HUES6 (cell line): ENCODE measurements at regions not wholly inside any gene's neighbourhood (a gene's known extent, or its start where the extent isn't known, plus 50 kb on each side); places are given as distances from the start of the nearest gene placed in this dataset.
"Not testable (repeated sequence)": the region's sequence is repeated elsewhere in the genome, so short reads cannot be mapped to it uniquely, and the experiment has no call there.

Experiments
- H3K27ac ChIP-seq: 2 replicates; pipeline ENCODE4 v1.7.0; 2013; ENCODE audit warnings: low read depth, mild to moderate bottlenecking, low read length, inconsistent platforms
- H3K27me3 ChIP-seq: 2 replicates; pipeline ENCODE4 v1.6.1; 2013; ENCODE audit warnings: low read length; ENCODE audit not compliant: control insufficient read depth, insufficient read depth
- H3K36me3 ChIP-seq: 2 replicates; pipeline ENCODE4 v1.6.1; 2013; ENCODE audit warnings: low read length; ENCODE audit not compliant: control insufficient read depth, insufficient read depth
- H3K4me1 ChIP-seq: 2 replicates; pipeline ENCODE4 v1.6.1; 2013; ENCODE audit warnings: low read length; ENCODE audit not compliant: control insufficient read depth, insufficient read depth
- H3K4me3 ChIP-seq: 2 replicates; pipeline ENCODE4 v1.5.1; 2013; ENCODE audit warnings: low read depth, low read length
- H3K9ac ChIP-seq: one replicate; pipeline ENCODE4 v1.6.1; 2013; ENCODE audit warnings: mild to moderate bottlenecking, low read length
- H3K9me3 ChIP-seq: 2 replicates; pipeline ENCODE4 v1.6.1; 2013; ENCODE audit warnings: low read depth, low read length; ENCODE audit not compliant: control insufficient read depth, insufficient read depth

DNA sequence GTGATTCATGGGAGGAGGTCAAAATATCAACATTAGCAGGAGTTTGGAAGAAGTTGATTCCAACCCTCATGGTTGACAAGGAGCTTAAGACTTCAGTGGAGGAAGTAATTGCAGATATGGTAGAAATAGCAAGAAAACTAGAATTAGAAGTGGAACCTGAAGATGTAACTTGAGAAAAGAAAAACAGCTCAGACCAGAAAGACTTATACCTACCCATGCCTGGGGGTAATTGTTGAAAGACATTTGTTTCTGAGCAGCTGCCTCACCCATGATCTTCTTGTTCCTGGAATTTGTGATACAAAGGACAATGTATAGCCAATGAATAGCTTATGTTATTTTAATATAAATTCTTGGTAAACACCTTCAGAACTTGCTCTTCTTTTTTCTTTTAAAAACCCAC is 128.6 kb downstream of the LRIG2 start:
- H3K36me3 ChIP-seq = no peaks in the 10 kb centered on the region
- no peak overlapping the region for H3K27ac ChIP-seq
- no peak overlapping the region for H3K4me3 ChIP-seq
- H3K9me3 ChIP-seq = no peaks in the 10 kb centered on the region; the same call in 1 of the 2 replicates
- no peak overlapping the region for H3K9ac ChIP-seq
- no peaks in the 10 kb centered on the region for H3K27me3 ChIP-seq
- peaks cover 33% of the 10 kb centered on the region for H3K4me1 ChIP-seq

DNA sequence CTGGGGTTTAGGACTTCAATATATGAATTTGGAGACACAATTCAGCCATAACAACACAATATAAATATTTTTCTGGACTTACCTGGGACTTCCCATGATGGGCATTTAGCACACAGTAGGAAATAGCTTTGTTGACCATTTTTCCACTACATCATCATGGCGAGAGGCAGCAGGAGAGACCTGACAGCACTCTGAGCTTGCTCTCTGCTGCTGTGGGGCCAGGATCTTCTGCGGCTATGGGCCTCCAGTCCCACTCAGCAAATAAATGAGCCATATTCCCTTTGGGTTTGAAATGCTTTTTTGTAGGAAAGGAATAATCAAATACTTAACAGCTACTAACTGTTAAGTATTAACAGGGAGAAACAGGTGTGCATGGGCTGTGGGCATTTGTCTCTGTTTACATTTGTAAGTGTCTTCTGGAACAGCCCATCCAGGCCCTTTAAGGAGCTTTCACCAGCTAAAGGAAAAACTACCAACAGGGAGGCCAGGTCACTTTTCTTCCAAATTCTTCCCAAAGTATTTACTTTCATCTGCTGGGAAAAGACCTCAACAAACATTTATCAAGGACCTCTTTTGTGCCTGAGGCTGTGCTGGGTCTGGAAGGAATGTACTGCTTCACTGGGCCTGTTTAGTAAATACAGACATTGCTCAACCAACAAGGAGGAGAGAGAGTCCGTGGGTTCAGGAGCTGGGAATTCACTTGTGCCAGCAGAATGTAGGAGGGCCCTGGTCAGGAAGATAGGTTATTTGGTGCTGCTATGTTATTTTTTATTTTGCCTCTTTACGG is 133.2 kb downstream of the LRIG2 start:
- no peaks in the 10 kb centered on the region; the same call in 1 of the 2 replicates for H3K9me3 ChIP-seq
- H3K27me3 ChIP-seq = no peaks in the 10 kb centered on the region
- H3K36me3 ChIP-seq = no peaks in the 10 kb centered on the region
- H3K4me3 ChIP-seq = no peak overlapping the region
- peaks cover 9% of the 10 kb centered on the region for H3K4me1 ChIP-seq
- no peak overlapping the region for H3K9ac ChIP-seq
- H3K27ac ChIP-seq = no peak overlapping the region

DNA sequence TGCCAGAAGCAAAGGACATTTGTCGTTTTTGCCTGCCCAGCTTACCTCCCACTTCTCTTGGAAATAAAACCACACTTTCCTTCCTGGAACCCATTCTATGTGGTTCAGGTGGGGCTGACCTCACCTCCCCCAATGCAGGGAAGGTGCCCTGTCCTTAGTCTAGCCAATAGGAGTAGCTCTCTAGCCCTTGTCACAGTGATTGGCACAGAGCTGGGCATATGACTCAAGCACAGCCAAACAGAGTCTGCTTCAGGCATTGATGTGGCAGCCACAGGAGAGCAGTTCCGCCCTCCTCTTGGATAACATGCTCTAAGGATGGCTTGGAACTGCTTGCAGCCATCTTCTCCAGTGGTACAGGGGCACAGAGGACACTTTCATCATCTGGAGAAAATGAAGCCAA is 134.0 kb downstream of the LRIG2 start:
- Histone ChIP-seq H3K27ac (no peak overlapping the region), H3K27me3 (no peaks in the 10 kb centered on the region), H3K4me3 (no peak overlapping the region), H3K9me3 (no peaks in the 10 kb centered on the region; the same call in 1 of the 2 replicates), H3K36me3 (no peaks in the 10 kb centered on the region), H3K9ac (no peak overlapping the region), H3K4me1 (peaks cover 15% of the 10 kb centered on the region)

DNA sequence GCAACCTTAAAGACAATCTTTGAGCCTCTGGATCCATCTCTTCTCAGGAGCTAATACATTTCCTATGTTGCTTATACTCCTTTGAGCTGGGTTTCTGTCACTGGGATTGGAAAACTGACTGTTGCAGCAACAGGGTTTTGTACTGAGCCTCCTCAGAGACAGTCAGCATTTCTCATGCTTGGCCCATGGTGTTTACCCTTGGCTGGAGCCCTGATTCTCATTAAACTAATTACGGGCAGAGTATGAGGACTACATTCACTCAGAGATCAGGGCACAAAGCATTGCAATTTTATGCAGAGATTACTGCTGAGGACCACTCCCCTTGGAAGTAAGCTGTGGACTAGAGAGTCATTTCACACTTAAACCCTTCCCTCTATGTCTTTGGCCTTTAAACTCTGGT is 134.5 kb downstream of the LRIG2 start:
- Histone ChIP-seq H3K4me1 (peaks cover 13% of the 10 kb centered on the region), H3K4me3 (no peak overlapping the region), H3K9ac (no peak overlapping the region), H3K27ac (no peak overlapping the region), H3K9me3 (no peaks in the 10 kb centered on the region; the same call in 1 of the 2 replicates), H3K27me3 (no peaks in the 10 kb centered on the region), H3K36me3 (no peaks in the 10 kb centered on the region)

DNA sequence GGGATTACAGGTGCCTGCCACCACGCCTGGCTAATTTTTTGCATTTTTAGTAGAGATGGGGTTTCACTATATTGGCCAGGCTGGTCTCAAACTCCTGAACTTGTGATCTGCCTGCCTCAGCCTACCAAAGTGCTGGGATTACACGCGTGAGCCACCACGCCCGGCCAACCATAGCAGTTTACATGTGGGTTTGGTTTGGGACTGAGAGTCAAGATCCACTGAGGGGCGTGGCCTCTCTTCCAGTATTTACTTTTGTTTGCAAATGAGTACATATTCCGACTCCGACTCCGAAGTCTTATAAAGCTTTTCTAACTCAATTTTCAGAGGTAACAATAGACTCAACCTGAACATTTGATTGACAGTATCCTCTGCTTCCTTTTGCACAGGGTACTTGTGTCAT is 135.4 kb downstream of the LRIG2 start:
- not testable (repeated sequence) for H3K27me3 ChIP-seq, H3K9ac ChIP-seq
- H3K4me1 ChIP-seq = peaks cover 12% of the 10 kb centered on the region; the same call in 1 of the 2 replicates

DNA sequence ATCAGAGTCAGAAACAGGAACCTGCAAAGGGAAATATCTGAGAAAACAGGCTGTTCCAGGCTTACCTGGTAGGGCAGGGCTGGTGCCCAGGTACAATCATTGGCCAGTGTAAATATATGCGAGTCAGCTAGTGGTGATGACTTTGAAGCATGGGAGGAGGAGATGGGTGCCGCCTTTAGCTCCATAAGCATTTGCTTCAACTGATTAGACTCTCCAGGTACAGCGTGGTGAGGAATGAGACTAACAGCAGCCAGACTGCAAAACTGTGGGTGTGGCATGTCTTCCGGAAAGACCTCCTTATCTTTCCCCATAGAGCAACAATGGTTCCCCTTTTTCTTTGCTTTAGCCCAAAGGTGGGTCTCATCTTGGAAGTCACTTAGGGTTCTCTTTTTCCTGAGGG is 137.2 kb downstream of the LRIG2 start:
- Histone ChIP-seq H3K27ac (no peak overlapping the region), H3K4me3 (no peak overlapping the region), H3K9me3 (peaks cover 25% of the 10 kb centered on the region), H3K27me3 (no peaks in the 10 kb centered on the region), H3K4me1 (peaks cover 12% of the 10 kb centered on the region; the same call in 1 of the 2 replicates), H3K36me3 (no peaks in the 10 kb centered on the region), H3K9ac (no peak overlapping the region)

More for the DNA sequence above, 135.4 kb downstream of the LRIG2 start:
- not testable (repeated sequence) for H3K36me3 ChIP-seq, H3K4me3 ChIP-seq, H3K9me3 ChIP-seq, H3K27ac ChIP-seq

DNA sequence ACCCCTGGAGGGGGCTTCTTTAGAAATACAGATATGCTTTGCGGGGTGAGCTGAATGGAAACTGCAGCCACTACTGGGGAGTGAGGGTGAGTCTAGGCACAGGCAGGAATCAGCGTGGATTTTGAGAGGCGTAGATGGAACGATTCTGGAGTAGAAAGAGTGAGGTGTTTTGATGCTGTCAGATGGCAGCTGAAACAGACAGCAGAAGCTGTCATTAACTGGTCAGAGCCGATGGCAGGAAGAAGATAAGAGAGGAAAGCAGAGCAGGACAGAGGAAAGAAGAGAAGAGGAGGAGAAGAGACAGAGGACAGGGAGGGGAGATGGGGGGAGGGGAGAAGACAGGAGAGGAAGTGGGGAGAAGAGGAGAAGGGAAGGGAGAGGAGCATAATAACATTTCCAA is 138.5 kb downstream of the LRIG2 start:
- Histone ChIP-seq H3K36me3 (no peaks in the 10 kb centered on the region), H3K9me3 (peaks cover 36% of the 10 kb centered on the region), H3K4me1 (peaks cover 11% of the 10 kb centered on the region; the same call in 1 of the 2 replicates), H3K9ac (no peak overlapping the region), H3K4me3 (no peak overlapping the region), H3K27me3 (no peaks in the 10 kb centered on the region), H3K27ac (no peak overlapping the region)

DNA sequence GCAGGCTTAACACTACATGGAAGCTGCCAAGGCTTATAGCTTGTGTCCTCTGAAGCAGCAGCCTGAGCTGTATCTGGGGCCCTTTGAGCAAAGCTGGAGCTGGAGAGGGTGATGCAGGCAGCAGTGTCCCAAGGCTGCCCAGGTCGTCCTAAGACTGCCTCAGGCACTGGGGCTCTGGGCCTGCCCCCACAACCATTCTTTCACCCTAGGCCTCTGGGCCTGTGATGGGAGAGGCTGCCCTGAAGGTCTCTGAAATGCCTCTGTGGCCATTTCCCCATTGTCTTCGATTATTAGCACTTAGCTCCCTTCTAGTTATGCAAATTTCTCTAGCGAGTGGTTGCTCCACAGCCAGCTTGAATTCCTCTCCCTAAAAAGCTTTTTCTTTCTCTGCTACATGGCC is 142.0 kb downstream of the LRIG2 start:
- no peaks in the 10 kb centered on the region for H3K36me3 ChIP-seq
- no peak overlapping the region for H3K9ac ChIP-seq
- no peak overlapping the region for H3K27ac ChIP-seq
- H3K27me3 ChIP-seq = no peaks in the 10 kb centered on the region
- peaks cover 39% of the 10 kb centered on the region for H3K9me3 ChIP-seq
- no peak overlapping the region for H3K4me3 ChIP-seq
- H3K4me1 ChIP-seq = peaks cover 23% of the 10 kb centered on the region; the same call in 1 of the 2 replicates

DNA sequence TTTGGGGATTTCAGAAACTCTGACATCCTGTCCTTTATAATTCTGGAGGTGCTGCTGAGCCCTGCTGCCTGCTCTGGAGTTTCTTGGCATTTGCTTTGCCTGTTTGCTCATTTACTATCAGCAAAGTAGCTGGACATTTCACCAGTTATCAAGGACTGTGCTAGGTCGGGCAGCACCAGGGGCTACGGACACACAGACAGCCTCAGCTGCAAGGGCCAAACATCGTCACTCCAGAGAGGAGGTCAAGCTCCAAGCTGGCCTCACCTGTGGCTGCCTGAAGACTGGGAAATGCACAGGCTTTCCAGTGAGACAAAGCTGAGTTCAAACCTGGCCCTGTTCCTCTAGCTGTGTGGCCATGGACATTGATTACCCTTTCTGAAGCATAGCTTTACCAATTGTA is 143.7 kb downstream of the LRIG2 start:
- no peaks in the 10 kb centered on the region for H3K36me3 ChIP-seq
- peak overlapping the region; percentile 7; the same call in 1 of the 2 replicates for H3K27ac ChIP-seq
- peaks cover 39% of the 10 kb centered on the region for H3K9me3 ChIP-seq
- H3K9ac ChIP-seq = no peak overlapping the region
- H3K4me3 ChIP-seq = no peak overlapping the region
- H3K27me3 ChIP-seq = no peaks in the 10 kb centered on the region
- H3K4me1 ChIP-seq = peaks cover 19% of the 10 kb centered on the region; the same call in 1 of the 2 replicates

DNA sequence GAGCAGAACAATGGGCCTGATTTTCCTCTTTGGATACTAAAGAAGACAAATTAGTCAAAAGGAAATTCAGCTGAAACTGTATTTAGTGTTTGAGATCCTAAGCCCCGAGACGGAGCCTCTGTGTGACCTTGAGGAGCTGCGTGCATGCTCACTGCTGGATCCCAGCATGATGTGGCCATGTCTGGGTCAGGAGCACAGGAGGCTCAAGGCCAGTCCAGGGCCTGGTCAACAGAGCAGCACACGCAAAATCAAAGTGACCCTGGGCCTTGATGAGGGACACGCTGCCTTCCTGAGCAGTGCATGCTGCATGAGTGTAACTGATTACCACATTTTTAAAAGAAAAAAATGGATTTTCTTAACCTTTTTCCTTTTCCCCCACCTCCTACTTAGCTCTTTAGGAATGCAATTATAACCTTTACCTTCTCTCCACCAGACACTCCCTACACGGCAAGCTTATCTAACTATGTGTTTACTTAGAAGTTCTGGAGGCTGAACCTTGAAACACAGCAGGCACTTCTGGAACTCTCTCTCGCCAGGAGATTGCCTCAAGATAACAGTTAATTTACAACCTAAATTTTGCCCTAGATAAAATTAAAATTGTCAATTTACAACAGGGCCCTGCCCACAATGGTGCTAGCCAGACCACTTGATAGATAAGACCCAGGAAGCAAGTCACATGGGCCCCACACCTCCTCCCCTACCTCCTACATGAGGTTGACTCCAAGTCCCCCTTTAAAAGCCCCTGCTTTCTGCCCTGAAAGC is 144.6 kb downstream of the LRIG2 start:
- Histone ChIP-seq H3K27me3 (no peaks in the 10 kb centered on the region), H3K4me1 (peaks cover 15% of the 10 kb centered on the region; the same call in 1 of the 2 replicates), H3K4me3 (no peak overlapping the region), H3K27ac (peak overlapping the region; percentile 7; the same call in 1 of the 2 replicates), H3K36me3 (no peaks in the 10 kb centered on the region), H3K9ac (peak overlapping the region; percentile 53), H3K9me3 (peaks cover 39% of the 10 kb centered on the region)

DNA sequence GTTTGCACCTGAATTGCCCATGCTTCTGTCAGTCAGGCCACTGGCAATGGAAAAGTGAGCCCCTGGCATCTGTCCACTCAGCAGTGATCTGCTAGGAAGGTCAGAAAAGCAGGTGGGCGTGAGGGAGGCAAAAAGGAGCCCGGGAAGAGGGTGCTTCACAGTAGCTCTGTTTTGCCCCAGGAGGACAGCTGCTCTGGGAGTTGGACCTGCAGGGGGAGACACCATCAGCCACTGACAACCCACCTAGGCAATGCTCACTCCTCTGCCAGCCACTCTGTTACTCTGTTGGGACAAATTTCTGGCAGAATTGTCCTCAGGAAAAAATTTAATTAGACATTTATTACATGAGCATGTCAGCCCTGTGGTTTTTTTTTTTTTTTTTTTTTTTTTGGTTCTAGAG is 146.4 kb downstream of the LRIG2 start:
- H3K4me3 ChIP-seq = no peak overlapping the region
- peaks cover 19% of the 10 kb centered on the region; the same call in 1 of the 2 replicates for H3K4me1 ChIP-seq
- peaks cover 23% of the 10 kb centered on the region for H3K9me3 ChIP-seq
- no peak overlapping the region for H3K27ac ChIP-seq
- H3K9ac ChIP-seq = no peak overlapping the region
- H3K36me3 ChIP-seq = no peaks in the 10 kb centered on the region
- H3K27me3 ChIP-seq = no peaks in the 10 kb centered on the region
